Neural cell (in vitro differentiated cells): ENCODE measurements at regions not wholly inside any gene's neighbourhood (a gene's known extent, or its start where the extent isn't known, plus 50 kb on each side); places are given as distances from the start of the nearest gene placed in this dataset.

Source experiments
- EP300 ChIP-seq: fragments of 450-650 bp; conservative IDR thresholded peaks from 2 replicates; pipeline ENCODE4 v1.6.1; 2014; ENCODE audit warnings: antibody characterized with exemption, mild to moderate bottlenecking, moderate library complexity; ENCODE audit not compliant: poor library complexity, severe bottlenecking
- EZH2 ChIP-seq: fragments of 200-600, 300-800 bp; shearing (Covaris generic), sonication (generic); IDR thresholded peaks from 2 replicates; pipeline ENCODE4 v1.6.1; 2014; ENCODE audit warnings: antibody characterized with exemption, low read length, borderline replicate concordance, mild to moderate bottlenecking; ENCODE audit not compliant: insufficient read depth, poor library complexity, severe bottlenecking
- RAD21 ChIP-seq: fragments of 450-650 bp; conservative IDR thresholded peaks from 2 replicates; pipeline ENCODE4 v1.6.1; 2014; ENCODE audit warnings: antibody characterized with exemption, mild to moderate bottlenecking, moderate library complexity
- REST ChIP-seq: IDR thresholded peaks from 2 replicates; pipeline ENCODE4 v1.6.1; 2012; ENCODE audit warnings: borderline replicate concordance
- TF ChIP-seq, protein P1 (sequence below): fragments of 450-650 bp; IDR thresholded peaks from 2 replicates; pipeline ENCODE4 v1.5.1; 2014; ENCODE audit warnings: antibody characterized with exemption, mild to moderate bottlenecking, moderate library complexity; ENCODE audit not compliant: poor library complexity, severe bottlenecking

- TF ChIP-seq, protein P1, sequence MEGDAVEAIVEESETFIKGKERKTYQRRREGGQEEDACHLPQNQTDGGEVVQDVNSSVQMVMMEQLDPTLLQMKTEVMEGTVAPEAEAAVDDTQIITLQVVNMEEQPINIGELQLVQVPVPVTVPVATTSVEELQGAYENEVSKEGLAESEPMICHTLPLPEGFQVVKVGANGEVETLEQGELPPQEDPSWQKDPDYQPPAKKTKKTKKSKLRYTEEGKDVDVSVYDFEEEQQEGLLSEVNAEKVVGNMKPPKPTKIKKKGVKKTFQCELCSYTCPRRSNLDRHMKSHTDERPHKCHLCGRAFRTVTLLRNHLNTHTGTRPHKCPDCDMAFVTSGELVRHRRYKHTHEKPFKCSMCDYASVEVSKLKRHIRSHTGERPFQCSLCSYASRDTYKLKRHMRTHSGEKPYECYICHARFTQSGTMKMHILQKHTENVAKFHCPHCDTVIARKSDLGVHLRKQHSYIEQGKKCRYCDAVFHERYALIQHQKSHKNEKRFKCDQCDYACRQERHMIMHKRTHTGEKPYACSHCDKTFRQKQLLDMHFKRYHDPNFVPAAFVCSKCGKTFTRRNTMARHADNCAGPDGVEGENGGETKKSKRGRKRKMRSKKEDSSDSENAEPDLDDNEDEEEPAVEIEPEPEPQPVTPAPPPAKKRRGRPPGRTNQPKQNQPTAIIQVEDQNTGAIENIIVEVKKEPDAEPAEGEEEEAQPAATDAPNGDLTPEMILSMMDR = no peak
- TF ChIP-seq RAD21 (no peak), EZH2 (no peak), EP300 (no peak), REST (no peak)
Measured at GRCh38 chr1:116257836-116258235, 115.2 kb upstream of the ATP1A1 start.
